H1 (cell line): ENCODE measurements at regions not wholly inside any gene's neighbourhood (a gene's known extent, or its start where the extent isn't known, plus 50 kb on each side); places are given as distances from the start of the nearest gene placed in this dataset.

Source experiments
- BRCA1 ChIP-seq: IDR thresholded peaks from 2 replicates; pipeline ENCODE4 v1.6.1; 2012; ENCODE audit warnings: low read depth, low read length, improper control_type of control experiment
- CBX5 ChIP-seq: fragments of 300-800, 300-1000 bp; sonication (generic); IDR thresholded peaks from 2 replicates; pipeline ENCODE4 v1.7.1; 2016; ENCODE audit warnings: antibody characterized with exemption, low read length, low read depth
- CEBPB ChIP-seq: IDR thresholded peaks from 2 replicates; pipeline ENCODE4 v1.6.1; 2012; ENCODE audit warnings: low read depth, low read length
- RXRA ChIP-seq: IDR thresholded peaks from 2 replicates; pipeline ENCODE4 v1.6.1; 2011; ENCODE audit warnings: low read depth, mild to moderate bottlenecking, low read length, moderate library complexity; ENCODE audit not compliant: insufficient read depth
- SIN3A ChIP-seq, 2 experiments: IDR thresholded peaks in 1 of 2; conservative IDR thresholded peaks in 1 of 2; 2 replicates each; pipeline ENCODE4 v1.6.1; 2011 to 2012; ENCODE audit warnings: low read length in 2 of 2, improper control_type of control experiment in 1 of 2, low read depth in 1 of 2, mild to moderate bottlenecking in 1 of 2
- SIX5 ChIP-seq: IDR thresholded peaks from 2 replicates; pipeline ENCODE4 v1.6.1; 2011; ENCODE audit warnings: mild to moderate bottlenecking, low read depth, low read length
- SP4 ChIP-seq: IDR thresholded peaks from 2 replicates; pipeline ENCODE4 v1.6.1; 2012; ENCODE audit warnings: low read length, inconsistent platforms
- TAF1 ChIP-seq: IDR thresholded peaks from 2 replicates; pipeline ENCODE4 v1.6.1; 2011; ENCODE audit warnings: mild to moderate bottlenecking, low read depth, low read length
- TAF7 ChIP-seq: optimal IDR thresholded peaks from 2 replicates; pipeline ENCODE3; 2011; ENCODE audit warnings: low read depth, mild to moderate bottlenecking, inconsistent platforms, low read length, moderate library complexity, borderline replicate concordance
- TF ChIP-seq, protein P1 (sequence below): fragments of 300-600 bp; sonication (generic); IDR thresholded peaks from 2 replicates; pipeline ENCODE4 v1.7.1; 2012; ENCODE audit warnings: low read length, moderate library complexity, mild to moderate bottlenecking, inconsistent platforms; ENCODE audit not compliant: insufficient replicate concordance
- TF ChIP-seq, protein P2 (sequence below): IDR thresholded peaks from 2 replicates; pipeline ENCODE4 v1.6.1; 2012; ENCODE audit warnings: low read length, inconsistent platforms

DNA sequence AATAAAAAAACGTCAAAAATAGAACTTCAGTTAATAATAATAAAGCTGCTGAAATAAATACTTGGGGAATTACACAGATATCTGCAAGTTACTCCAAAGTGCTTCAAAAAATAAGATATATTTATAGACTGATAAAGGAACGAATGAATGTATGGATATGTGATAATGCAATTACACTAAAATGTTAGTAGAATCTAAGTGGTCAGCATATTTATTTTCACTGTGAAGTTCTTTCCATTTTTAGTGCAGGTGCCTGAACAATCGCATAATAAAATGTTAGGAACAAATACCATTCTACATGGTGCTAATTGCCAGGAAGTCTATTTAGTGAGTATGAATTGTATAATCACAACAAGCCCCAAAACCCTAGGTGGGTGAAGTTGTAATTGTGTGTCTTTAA is 169.6 kb upstream of the RGPD4 start (continued):
- TF ChIP-seq, protein P1, sequence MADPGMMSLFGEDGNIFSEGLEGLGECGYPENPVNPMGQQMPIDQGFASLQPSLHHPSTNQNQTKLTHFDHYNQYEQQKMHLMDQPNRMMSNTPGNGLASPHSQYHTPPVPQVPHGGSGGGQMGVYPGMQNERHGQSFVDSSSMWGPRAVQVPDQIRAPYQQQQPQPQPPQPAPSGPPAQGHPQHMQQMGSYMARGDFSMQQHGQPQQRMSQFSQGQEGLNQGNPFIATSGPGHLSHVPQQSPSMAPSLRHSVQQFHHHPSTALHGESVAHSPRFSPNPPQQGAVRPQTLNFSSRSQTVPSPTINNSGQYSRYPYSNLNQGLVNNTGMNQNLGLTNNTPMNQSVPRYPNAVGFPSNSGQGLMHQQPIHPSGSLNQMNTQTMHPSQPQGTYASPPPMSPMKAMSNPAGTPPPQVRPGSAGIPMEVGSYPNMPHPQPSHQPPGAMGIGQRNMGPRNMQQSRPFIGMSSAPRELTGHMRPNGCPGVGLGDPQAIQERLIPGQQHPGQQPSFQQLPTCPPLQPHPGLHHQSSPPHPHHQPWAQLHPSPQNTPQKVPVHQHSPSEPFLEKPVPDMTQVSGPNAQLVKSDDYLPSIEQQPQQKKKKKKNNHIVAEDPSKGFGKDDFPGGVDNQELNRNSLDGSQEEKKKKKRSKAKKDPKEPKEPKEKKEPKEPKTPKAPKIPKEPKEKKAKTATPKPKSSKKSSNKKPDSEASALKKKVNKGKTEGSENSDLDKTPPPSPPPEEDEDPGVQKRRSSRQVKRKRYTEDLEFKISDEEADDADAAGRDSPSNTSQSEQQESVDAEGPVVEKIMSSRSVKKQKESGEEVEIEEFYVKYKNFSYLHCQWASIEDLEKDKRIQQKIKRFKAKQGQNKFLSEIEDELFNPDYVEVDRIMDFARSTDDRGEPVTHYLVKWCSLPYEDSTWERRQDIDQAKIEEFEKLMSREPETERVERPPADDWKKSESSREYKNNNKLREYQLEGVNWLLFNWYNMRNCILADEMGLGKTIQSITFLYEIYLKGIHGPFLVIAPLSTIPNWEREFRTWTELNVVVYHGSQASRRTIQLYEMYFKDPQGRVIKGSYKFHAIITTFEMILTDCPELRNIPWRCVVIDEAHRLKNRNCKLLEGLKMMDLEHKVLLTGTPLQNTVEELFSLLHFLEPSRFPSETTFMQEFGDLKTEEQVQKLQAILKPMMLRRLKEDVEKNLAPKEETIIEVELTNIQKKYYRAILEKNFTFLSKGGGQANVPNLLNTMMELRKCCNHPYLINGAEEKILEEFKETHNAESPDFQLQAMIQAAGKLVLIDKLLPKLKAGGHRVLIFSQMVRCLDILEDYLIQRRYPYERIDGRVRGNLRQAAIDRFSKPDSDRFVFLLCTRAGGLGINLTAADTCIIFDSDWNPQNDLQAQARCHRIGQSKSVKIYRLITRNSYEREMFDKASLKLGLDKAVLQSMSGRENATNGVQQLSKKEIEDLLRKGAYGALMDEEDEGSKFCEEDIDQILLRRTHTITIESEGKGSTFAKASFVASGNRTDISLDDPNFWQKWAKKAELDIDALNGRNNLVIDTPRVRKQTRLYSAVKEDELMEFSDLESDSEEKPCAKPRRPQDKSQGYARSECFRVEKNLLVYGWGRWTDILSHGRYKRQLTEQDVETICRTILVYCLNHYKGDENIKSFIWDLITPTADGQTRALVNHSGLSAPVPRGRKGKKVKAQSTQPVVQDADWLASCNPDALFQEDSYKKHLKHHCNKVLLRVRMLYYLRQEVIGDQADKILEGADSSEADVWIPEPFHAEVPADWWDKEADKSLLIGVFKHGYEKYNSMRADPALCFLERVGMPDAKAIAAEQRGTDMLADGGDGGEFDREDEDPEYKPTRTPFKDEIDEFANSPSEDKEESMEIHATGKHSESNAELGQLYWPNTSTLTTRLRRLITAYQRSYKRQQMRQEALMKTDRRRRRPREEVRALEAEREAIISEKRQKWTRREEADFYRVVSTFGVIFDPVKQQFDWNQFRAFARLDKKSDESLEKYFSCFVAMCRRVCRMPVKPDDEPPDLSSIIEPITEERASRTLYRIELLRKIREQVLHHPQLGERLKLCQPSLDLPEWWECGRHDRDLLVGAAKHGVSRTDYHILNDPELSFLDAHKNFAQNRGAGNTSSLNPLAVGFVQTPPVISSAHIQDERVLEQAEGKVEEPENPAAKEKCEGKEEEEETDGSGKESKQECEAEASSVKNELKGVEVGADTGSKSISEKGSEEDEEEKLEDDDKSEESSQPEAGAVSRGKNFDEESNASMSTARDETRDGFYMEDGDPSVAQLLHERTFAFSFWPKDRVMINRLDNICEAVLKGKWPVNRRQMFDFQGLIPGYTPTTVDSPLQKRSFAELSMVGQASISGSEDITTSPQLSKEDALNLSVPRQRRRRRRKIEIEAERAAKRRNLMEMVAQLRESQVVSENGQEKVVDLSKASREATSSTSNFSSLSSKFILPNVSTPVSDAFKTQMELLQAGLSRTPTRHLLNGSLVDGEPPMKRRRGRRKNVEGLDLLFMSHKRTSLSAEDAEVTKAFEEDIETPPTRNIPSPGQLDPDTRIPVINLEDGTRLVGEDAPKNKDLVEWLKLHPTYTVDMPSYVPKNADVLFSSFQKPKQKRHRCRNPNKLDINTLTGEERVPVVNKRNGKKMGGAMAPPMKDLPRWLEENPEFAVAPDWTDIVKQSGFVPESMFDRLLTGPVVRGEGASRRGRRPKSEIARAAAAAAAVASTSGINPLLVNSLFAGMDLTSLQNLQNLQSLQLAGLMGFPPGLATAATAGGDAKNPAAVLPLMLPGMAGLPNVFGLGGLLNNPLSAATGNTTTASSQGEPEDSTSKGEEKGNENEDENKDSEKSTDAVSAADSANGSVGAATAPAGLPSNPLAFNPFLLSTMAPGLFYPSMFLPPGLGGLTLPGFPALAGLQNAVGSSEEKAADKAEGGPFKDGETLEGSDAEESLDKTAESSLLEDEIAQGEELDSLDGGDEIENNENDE = no peak
- no peak for TF ChIP-seq TAF7
- no peak for TF ChIP-seq CBX5
- TF ChIP-seq CEBPB = no peak
- no peak for TF ChIP-seq SIX5
- no peak for TF ChIP-seq TAF1
- no peak for TF ChIP-seq RXRA
- TF ChIP-seq, protein P2, sequence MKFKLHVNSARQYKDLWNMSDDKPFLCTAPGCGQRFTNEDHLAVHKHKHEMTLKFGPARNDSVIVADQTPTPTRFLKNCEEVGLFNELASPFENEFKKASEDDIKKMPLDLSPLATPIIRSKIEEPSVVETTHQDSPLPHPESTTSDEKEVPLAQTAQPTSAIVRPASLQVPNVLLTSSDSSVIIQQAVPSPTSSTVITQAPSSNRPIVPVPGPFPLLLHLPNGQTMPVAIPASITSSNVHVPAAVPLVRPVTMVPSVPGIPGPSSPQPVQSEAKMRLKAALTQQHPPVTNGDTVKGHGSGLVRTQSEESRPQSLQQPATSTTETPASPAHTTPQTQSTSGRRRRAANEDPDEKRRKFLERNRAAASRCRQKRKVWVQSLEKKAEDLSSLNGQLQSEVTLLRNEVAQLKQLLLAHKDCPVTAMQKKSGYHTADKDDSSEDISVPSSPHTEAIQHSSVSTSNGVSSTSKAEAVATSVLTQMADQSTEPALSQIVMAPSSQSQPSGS = no peak
- TF ChIP-seq BRCA1 = no peak
- no peak for TF ChIP-seq SP4
- no peak for TF ChIP-seq SIN3A (conservative IDR thresholded peaks at IDR 0.05 in 1 of 2, IDR thresholded peaks at IDR 0.05 in 1 of 2; ENCODE audit: low read depth in 1 of 2, low read length in 2 of 2)
